ENCODE measurements at regions not wholly inside any gene's neighbourhood (a gene's known extent, or its start where the extent isn't known, plus 50 kb on each side); places are given as distances from the start of the nearest gene placed in this dataset.
"Not testable (repeated sequence)": the region's sequence is repeated elsewhere in the genome, so short reads cannot be mapped to it uniquely, and the experiment has no call there.

- H3K4me3 Mint-ChIP-seq, result no peak overlapping the region
- ATAC-seq, result no peak
- DNase-seq, result no peak
- H3K36me3 Mint-ChIP-seq, result no peaks in the 10 kb centered on the region
- no peaks in the 10 kb centered on the region for H3K27me3 Mint-ChIP-seq
- H3K4me1 Mint-ChIP-seq, result no peaks in the 10 kb centered on the region
- no peak overlapping the region for H3K27ac Mint-ChIP-seq
- H3K9me3 Mint-ChIP-seq (ENCODE audit: low read depth), result peaks cover 4% of the 10 kb centered on the region
- CTCF ChIA-PET, result no interaction called here
Observed at GRCh38 chr14:45877981-45878380, 625.0 kb upstream of the MIS18BP1 start.

GRCh38 chr14:45868863-45869262 lies 615.9 kb upstream of the MIS18BP1 start:
- H3K4me1 Mint-ChIP-seq, result no peaks in the 10 kb centered on the region
- no peaks in the 10 kb centered on the region for H3K27me3 Mint-ChIP-seq
- H3K9me3 Mint-ChIP-seq (ENCODE audit: low read depth), result peaks cover 7% of the 10 kb centered on the region
- ATAC-seq (no peak), DNase-seq (no peak)
- no peak overlapping the region for H3K27ac Mint-ChIP-seq
- H3K4me3 Mint-ChIP-seq, result no peak overlapping the region
- CTCF ChIA-PET, result no interaction called here
- H3K36me3 Mint-ChIP-seq, result no peaks in the 10 kb centered on the region

- Mint-ChIP-seq H3K27me3 (no peaks in the 10 kb centered on the region), H3K4me3 (no peak overlapping the region), H3K9me3 (ENCODE audit: low read depth) (peaks cover 7% of the 10 kb centered on the region), H3K36me3 (no peaks in the 10 kb centered on the region), H3K27ac (no peak overlapping the region), H3K4me1 (no peaks in the 10 kb centered on the region)
- no peak for DNase-seq
- CTCF ChIA-PET, result no interaction called here
- ATAC-seq, result no peak
Observed at GRCh38 chr14:45868377-45868776, 615.4 kb upstream of the MIS18BP1 start.

GRCh38 chr14:45867046-45867894 lies 614.3 kb upstream of the MIS18BP1 start:
- CTCF ChIA-PET, result no interaction called here
- ATAC-seq (no peak), DNase-seq (no peak)
- no peaks in the 10 kb centered on the region for H3K4me1 Mint-ChIP-seq
- no peaks in the 10 kb centered on the region for H3K36me3 Mint-ChIP-seq
- H3K9me3 Mint-ChIP-seq (ENCODE audit: low read depth), result peaks cover 7% of the 10 kb centered on the region
- no peak overlapping the region for H3K4me3 Mint-ChIP-seq
- H3K27ac Mint-ChIP-seq, result no peak overlapping the region
- H3K27me3 Mint-ChIP-seq, result no peaks in the 10 kb centered on the region

- Mint-ChIP-seq H3K9me3 (ENCODE audit: low read depth) (peaks cover 5% of the 10 kb centered on the region), H3K4me3 (no peak overlapping the region), H3K4me1 (no peaks in the 10 kb centered on the region), H3K27me3 (no peaks in the 10 kb centered on the region), H3K27ac (no peak overlapping the region), H3K36me3 (no peaks in the 10 kb centered on the region)
- CTCF ChIA-PET, result no interaction called here
- ATAC-seq (no peak), DNase-seq (no peak)
Observed at GRCh38 chr14:45838597-45838996, 585.6 kb upstream of the MIS18BP1 start.

- no peaks in the 10 kb centered on the region for H3K27me3 Mint-ChIP-seq
- ATAC-seq, result no peak
- H3K27ac Mint-ChIP-seq, result no peak overlapping the region
- H3K36me3 Mint-ChIP-seq, result no peaks in the 10 kb centered on the region
- CTCF ChIA-PET, result no interaction called here
- no peaks in the 10 kb centered on the region for H3K4me1 Mint-ChIP-seq
- DNase-seq, result no peak
- H3K9me3 Mint-ChIP-seq (ENCODE audit: low read depth), result peaks cover 4% of the 10 kb centered on the region
- no peak overlapping the region for H3K4me3 Mint-ChIP-seq
Observed at GRCh38 chr14:45819107-45819506, 566.1 kb upstream of the MIS18BP1 start.

GRCh38 chr14:45811155-45811554 lies 558.2 kb upstream of the MIS18BP1 start:
- CTCF ChIA-PET, result no interaction called here
- Mint-ChIP-seq H3K27ac (no peak overlapping the region), H3K4me3 (no peak overlapping the region), H3K36me3 (no peaks in the 10 kb centered on the region), H3K9me3 (ENCODE audit: low read depth) (peaks cover under 1% of the 10 kb centered on the region), H3K27me3 (no peaks in the 10 kb centered on the region), H3K4me1 (no peaks in the 10 kb centered on the region)
- ATAC-seq (no peak), DNase-seq (no peak)

GRCh38 chr14:45810152-45810872 lies 557.3 kb upstream of the MIS18BP1 start:
- DNase-seq (no peak), ATAC-seq (no peak)
- no peaks in the 10 kb centered on the region for H3K9me3 Mint-ChIP-seq (ENCODE audit: low read depth)
- CTCF ChIA-PET, result no interaction called here
- no peak overlapping the region for H3K4me3 Mint-ChIP-seq
- no peaks in the 10 kb centered on the region for H3K4me1 Mint-ChIP-seq
- no peak overlapping the region for H3K27ac Mint-ChIP-seq
- no peaks in the 10 kb centered on the region for H3K36me3 Mint-ChIP-seq
- no peaks in the 10 kb centered on the region for H3K27me3 Mint-ChIP-seq

- DNase-seq (no peak), ATAC-seq (no peak)
- H3K4me1 Mint-ChIP-seq, result no peaks in the 10 kb centered on the region
- CTCF ChIA-PET, result no interaction called here
- H3K9me3 Mint-ChIP-seq (ENCODE audit: low read depth), result no peaks in the 10 kb centered on the region
- no peaks in the 10 kb centered on the region for H3K27me3 Mint-ChIP-seq
- H3K27ac Mint-ChIP-seq, result no peak overlapping the region
- no peaks in the 10 kb centered on the region for H3K36me3 Mint-ChIP-seq
- H3K4me3 Mint-ChIP-seq, result no peak overlapping the region
Observed at GRCh38 chr14:45807178-45807899, 554.3 kb upstream of the MIS18BP1 start.

GRCh38 chr14:45799511-45799910 lies 546.5 kb upstream of the MIS18BP1 start:
- Mint-ChIP-seq H3K9me3 (ENCODE audit: low read depth) (peaks cover 6% of the 10 kb centered on the region), H3K4me3 (no peak overlapping the region), H3K4me1 (no peaks in the 10 kb centered on the region), H3K27ac (no peak overlapping the region), H3K27me3 (no peaks in the 10 kb centered on the region), H3K36me3 (no peaks in the 10 kb centered on the region)
- CTCF ChIA-PET, result no interaction called here
- DNase-seq (no peak), ATAC-seq (no peak)

- ATAC-seq (no peak), DNase-seq (no peak)
- no peak overlapping the region for H3K4me3 Mint-ChIP-seq
- H3K4me1 Mint-ChIP-seq, result no peaks in the 10 kb centered on the region
- peaks cover 6% of the 10 kb centered on the region for H3K9me3 Mint-ChIP-seq (ENCODE audit: low read depth)
- CTCF ChIA-PET, result no interaction called here
- H3K36me3 Mint-ChIP-seq, result no peaks in the 10 kb centered on the region
- no peaks in the 10 kb centered on the region for H3K27me3 Mint-ChIP-seq
- no peak overlapping the region for H3K27ac Mint-ChIP-seq
Observed at GRCh38 chr14:45798659-45799058, 545.7 kb upstream of the MIS18BP1 start.

- DNase-seq; H3K4me3 Mint-ChIP-seq; H3K4me1 Mint-ChIP-seq; ATAC-seq; H3K36me3 Mint-ChIP-seq; H3K9me3 Mint-ChIP-seq (ENCODE audit: low read depth); H3K27me3 Mint-ChIP-seq; H3K27ac Mint-ChIP-seq; CTCF ChIA-PET: not testable (repeated sequence)
Observed at GRCh38 chr14:45796006-45796405, 543.0 kb upstream of the MIS18BP1 start.

- Mint-ChIP-seq H3K36me3 (no peaks in the 10 kb centered on the region), H3K27me3 (no peaks in the 10 kb centered on the region), H3K27ac (no peak overlapping the region), H3K9me3 (ENCODE audit: low read depth) (peaks cover 5% of the 10 kb centered on the region), H3K4me1 (no peaks in the 10 kb centered on the region), H3K4me3 (no peak overlapping the region)
- no peak for ATAC-seq
- CTCF ChIA-PET, result no interaction called here
- DNase-seq, result no peak
Observed at GRCh38 chr14:45793081-45793480, 540.1 kb upstream of the MIS18BP1 start.

- Mint-ChIP-seq H3K27me3 (no peaks in the 10 kb centered on the region), H3K4me3 (no peak overlapping the region), H3K4me1 (no peaks in the 10 kb centered on the region), H3K9me3 (ENCODE audit: low read depth) (peaks cover 9% of the 10 kb centered on the region), H3K36me3 (no peaks in the 10 kb centered on the region), H3K27ac (no peak overlapping the region)
- ATAC-seq (no peak), DNase-seq (no peak)
- CTCF ChIA-PET, result no interaction called here
Observed at GRCh38 chr14:45790293-45790692, 537.3 kb upstream of the MIS18BP1 start.

All from activated CD8-positive, alpha-beta memory T cell treated with anti-CD3 and anti-CD28 coated beads, Interleukin-2, amount 10 ng/mL, durations not matched to agents 7 days and 5 days (primary cell).